ENCODE measurements at regions not wholly inside any gene's neighbourhood (a gene's known extent, or its start where the extent isn't known, plus 50 kb on each side); places are given as distances from the start of the nearest gene placed in this dataset.

GRCh38 chr10:84078771-84079170, 60.5 kb upstream of the GHITM start:
- no peak for DNase-seq

GRCh38 chr10:84084342-84084741, 55.0 kb upstream of the GHITM start:
- no peak for DNase-seq

GRCh38 chr10:84087202-84087601, 52.1 kb upstream of the GHITM start:
- DNase-seq, result no peak

- DNase-seq, result no peak
Observed at GRCh38 chr10:84088626-84089025, 50.7 kb upstream of the GHITM start.

GRCh38 chr10:84089162-84089561, 50.1 kb upstream of the GHITM start:
- no peak for DNase-seq
